Lung microvascular endothelial cell (primary cell): ENCODE measurements at regions not wholly inside any gene's neighbourhood (a gene's known extent, or its start where the extent isn't known, plus 50 kb on each side); places are given as distances from the start of the nearest gene placed in this dataset.
"Not testable (repeated sequence)": the region's sequence is repeated elsewhere in the genome, so short reads cannot be mapped to it uniquely, and the experiment has no call there.

ENCODE experiments used
- DNase-seq, 2 donors: peaks; one replicate each; pipeline versions ENCODE4 v3.0.0 to v3.0.0-alpha.2; 2010; ENCODE audit warnings: low read depth in 2 of 2

GRCh38 chr6:76849274-76849970 lies 613.9 kb downstream of the HTR1B start:
- DNase-seq: not testable (repeated sequence)

- DNase-seq: no peak
Measured at GRCh38 chr6:76843054-76843822, 620.1 kb downstream of the HTR1B start.

- DNase-seq: no peak
Measured at GRCh38 chr6:76840865-76841264, 622.4 kb downstream of the HTR1B start.

- no peak for DNase-seq
Measured at GRCh38 chr6:76840041-76840745, 623.1 kb downstream of the HTR1B start.

DNA sequence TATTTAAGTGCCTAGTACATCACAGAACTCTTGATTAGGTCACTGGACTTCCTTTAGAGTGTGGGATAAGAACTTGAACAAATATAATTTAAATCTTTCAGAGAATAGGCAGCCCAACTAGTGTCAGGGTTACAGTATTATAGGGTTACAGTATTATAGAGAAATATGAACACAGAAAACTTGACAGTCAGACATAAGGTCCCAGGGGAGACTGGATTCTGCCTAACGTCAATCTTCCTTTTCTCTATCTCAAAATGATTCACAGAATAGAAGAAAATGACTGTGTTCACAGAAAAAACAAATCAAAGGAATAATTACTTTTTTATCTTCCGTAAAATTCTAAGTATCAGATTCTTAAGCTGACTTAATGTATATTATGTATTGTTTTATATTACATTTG lies 623.8 kb downstream of the HTR1B start:
- no peak for DNase-seq

GRCh38 chr6:76837564-76837963 lies 625.7 kb downstream of the HTR1B start:
- no peak for DNase-seq

DNA sequence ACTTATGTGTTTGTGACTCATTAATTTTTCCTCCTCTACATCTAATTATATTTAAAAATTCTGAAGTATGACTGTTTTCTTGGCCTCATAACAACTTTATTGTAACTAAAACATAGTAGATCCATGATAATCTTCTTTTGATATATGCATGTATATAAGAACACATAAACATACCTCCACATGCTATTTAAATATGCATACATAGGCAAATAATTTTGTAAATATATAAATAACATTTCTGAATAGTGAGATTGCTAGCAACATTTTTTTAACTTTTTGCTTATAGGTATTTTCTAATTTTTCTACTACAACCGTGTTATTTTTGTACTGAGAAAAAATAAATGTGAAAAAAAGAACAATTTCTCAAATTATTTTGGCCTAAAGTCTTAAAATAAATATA lies 627.6 kb downstream of the HTR1B start:
- DNase-seq: no peak

- no peak for DNase-seq
Measured at GRCh38 chr6:76835293-76835692, 628.0 kb downstream of the HTR1B start.

DNA sequence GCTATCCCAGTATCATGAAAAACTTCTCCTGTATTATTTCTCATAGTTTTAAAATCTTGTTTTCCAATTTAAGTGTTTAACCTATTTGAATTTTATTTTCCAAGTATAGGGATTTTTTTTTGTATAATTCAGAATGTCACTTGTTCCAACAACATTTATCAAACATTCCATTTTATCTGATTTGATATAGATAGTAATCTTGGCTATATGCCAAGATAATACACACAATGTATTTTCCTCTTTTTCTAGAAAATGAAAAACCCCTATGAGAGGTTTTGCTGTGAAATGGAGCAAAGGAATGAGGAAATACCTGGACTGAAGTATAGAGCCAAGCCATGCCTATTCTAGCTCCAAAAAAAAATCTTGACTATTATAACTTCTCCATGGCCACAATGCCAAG lies 628.9 kb downstream of the HTR1B start:
- no peak for DNase-seq

DNA sequence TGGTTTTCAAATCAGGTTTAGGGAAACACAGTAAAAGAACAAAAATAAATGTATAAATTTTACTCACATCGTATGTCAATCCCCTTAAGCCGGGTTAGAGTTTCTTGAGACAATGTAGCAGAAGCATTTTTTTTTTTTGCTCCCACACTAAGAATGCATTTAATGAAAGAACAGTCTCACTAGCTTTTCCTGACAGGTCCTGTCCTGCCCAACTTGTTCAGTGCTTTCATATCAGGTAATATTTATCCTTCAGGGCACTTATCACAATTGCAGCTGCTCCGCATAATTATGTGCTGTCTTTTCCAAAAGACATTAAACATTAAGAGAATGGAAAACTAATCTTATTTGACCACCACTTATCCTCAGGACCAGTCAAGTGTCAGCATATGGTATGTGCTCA lies 632.0 kb downstream of the HTR1B start:
- DNase-seq: no peak

- not testable (repeated sequence) for DNase-seq
Measured at GRCh38 chr6:76823578-76823977, 639.7 kb downstream of the HTR1B start.

DNA sequence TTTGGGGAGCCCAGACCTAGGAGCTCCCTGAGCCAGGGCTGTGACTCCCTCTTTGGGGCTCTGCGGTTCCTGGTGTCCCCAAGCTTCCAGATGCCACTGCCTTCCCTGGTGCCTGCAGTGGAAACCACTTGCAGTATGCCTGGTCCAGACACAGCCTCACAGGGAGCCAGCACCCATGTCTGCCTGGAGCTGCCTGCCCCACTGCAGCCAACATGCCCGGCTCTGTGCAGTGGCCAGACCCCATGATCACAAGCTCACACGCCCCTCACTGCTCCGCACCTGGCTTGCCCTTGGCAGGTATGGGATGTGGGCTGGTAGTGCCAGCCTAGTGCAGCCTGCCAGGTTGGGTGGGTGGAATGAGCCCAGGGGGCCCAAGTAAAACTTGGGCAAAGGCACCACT lies 644.8 kb downstream of the HTR1B start:
- no peak for DNase-seq

DNA sequence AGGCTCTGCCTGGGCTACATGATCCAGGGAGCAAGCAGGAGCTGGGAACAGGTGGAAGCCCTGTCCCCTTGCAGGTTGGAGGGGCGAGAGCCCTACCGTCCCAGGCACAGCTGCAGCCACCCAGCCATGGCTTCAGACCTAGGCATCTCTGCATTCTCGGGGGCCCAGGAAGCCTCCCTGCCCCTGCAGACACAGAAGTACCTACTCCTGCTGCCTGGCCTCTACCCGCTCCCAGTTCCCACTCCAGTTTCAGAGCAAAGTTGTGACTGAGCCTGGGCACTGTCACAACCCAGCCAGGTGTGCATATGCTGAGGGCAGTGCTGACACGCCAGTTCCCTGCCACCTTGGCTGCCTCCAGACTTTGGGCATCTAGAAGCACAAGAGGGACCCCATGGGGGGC lies 645.9 kb downstream of the HTR1B start:
- DNase-seq: no peak

- DNase-seq: no peak
Measured at GRCh38 chr6:76814496-76815458, 648.5 kb downstream of the HTR1B start.

- no peak for DNase-seq
Measured at GRCh38 chr6:76810286-76810685, 653.0 kb downstream of the HTR1B start.

GRCh38 chr6:76803038-76803580 lies 660.2 kb downstream of the HTR1B start:
- no peak for DNase-seq

DNA sequence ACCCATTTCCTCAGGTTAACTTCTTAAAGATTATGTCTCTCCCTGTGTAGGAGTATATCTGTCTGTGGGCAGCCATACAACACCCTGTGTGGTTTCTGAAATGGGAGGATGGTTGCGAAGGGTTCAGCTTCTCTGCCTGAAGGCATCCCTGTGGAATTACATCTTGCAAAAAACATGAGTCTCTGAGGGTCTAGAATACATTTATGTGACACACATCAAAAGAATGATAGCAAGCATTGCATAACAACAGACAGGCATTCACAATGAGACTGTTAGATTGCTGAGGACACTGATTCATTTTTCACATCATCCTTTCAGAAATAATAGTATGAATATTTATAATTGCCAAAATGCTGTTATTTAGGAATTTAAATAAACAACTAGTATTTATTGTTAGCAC lies 670.9 kb downstream of the HTR1B start:
- DNase-seq: no peak

GRCh38 chr6:76790881-76791280 lies 672.4 kb downstream of the HTR1B start:
- DNase-seq: no peak

DNA sequence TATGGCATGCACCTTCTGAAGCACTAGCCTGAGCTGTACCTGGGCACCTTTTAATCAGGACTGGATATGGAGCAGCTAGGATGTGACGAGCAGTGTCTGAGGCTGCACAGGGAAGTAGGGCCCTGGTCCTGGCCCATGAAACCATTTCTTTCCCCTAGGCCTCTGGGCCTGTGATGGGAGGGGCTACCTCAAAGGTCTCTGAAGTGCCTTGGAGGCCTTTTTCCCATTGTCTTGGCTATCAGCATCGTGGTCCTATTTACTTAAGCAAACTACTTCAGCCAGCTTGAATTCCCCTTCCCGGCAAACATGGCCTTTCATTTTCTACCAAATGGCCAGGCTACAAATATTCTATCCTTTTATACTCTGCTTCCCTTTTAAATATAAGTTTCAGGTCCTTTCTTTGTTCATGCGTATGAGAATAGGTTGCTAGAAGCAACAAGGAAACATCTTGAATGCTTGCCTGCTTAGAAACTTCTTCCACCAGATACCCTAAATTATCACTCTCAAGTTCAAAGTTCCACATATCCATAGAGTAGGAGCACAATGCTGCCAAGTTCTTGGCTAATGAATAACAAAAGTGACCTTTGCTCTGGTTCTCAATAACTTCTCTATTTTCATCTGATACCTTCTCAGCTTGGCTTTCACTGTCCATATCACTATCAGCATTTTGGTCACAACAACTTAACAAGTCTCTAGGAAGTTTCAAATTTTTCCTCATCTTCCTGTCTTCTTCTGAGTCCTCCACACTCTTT lies 673.1 kb downstream of the HTR1B start:
- DNase-seq: no peak

GRCh38 chr6:76789580-76789979 lies 673.7 kb downstream of the HTR1B start:
- no peak for DNase-seq
